ENCODE measurements at regions not wholly inside any gene's neighbourhood (a gene's known extent, or its start where the extent isn't known, plus 50 kb on each side); places are given as distances from the start of the nearest gene placed in this dataset.
"Not testable (repeated sequence)": the region's sequence is repeated elsewhere in the genome, so short reads cannot be mapped to it uniquely, and the experiment has no call there.

DNA sequence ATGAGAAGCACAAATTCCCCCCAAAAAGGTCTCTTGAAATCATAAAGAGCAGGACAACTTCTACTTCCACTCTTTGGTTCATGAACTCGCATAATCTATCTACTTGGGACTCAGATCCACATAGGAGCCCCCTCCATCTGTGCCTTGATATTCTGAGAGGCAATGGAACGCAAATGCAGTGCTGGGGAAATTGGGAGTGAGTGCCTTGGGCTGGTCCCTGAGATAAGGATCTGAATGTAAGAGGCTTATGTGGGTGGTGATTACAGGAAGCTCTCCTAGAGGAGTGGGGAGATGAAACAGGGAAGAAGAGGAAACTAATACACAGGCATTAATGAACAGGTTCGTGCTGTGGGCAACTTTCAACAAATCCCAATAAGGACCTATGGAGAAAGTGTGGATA, 285.6 kb downstream of the RASEF start:
- TF ChIP-seq, protein P1, sequence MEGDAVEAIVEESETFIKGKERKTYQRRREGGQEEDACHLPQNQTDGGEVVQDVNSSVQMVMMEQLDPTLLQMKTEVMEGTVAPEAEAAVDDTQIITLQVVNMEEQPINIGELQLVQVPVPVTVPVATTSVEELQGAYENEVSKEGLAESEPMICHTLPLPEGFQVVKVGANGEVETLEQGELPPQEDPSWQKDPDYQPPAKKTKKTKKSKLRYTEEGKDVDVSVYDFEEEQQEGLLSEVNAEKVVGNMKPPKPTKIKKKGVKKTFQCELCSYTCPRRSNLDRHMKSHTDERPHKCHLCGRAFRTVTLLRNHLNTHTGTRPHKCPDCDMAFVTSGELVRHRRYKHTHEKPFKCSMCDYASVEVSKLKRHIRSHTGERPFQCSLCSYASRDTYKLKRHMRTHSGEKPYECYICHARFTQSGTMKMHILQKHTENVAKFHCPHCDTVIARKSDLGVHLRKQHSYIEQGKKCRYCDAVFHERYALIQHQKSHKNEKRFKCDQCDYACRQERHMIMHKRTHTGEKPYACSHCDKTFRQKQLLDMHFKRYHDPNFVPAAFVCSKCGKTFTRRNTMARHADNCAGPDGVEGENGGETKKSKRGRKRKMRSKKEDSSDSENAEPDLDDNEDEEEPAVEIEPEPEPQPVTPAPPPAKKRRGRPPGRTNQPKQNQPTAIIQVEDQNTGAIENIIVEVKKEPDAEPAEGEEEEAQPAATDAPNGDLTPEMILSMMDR (IDR thresholded peaks at IDR 0.05; ENCODE audit: unreplicated experiment) = no peak
- H3K4me1 Mint-ChIP-seq (ENCODE audit: unreplicated experiment) = no peaks in the 10 kb centered on the region
- H3K27ac Mint-ChIP-seq (ENCODE audit: unreplicated experiment) = no peak overlapping the region
- H3K9me3 Mint-ChIP-seq (ENCODE audit: unreplicated experiment) = no peaks in the 10 kb centered on the region
- H3K4me3 Mint-ChIP-seq (ENCODE audit: unreplicated experiment) = no peak overlapping the region
- no peaks in the 10 kb centered on the region for H3K27me3 Mint-ChIP-seq (ENCODE audit: unreplicated experiment)
- no peak for DNase-seq (ENCODE audit: low spot score)
- H3K36me3 Mint-ChIP-seq (ENCODE audit: low read depth, unreplicated experiment) = peaks cover 4% of the 10 kb centered on the region

DNA sequence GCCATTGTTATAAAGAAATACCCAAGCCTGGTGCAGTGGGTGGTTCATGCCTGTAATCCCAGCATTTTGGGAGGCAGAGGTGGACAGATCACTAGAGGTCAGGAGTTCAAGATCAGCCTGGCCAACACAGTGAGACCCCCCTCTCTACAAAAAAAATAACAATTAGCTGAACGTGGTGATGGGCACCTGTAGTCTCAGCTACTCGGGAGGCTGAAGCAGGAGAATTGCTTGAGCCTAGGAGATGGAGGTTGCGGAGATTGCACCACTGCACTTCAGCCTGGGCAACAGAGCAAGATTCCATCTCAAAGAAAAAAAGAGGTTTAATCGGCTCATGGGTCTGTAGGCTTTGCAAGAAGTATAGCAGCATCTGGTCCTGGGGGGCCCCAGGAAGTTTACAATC, 284.0 kb downstream of the RASEF start:
- not testable (repeated sequence) for H3K27ac Mint-ChIP-seq (ENCODE audit: unreplicated experiment); H3K27me3 Mint-ChIP-seq (ENCODE audit: unreplicated experiment); H3K36me3 Mint-ChIP-seq (ENCODE audit: low read depth, unreplicated experiment); H3K9me3 Mint-ChIP-seq (ENCODE audit: unreplicated experiment); H3K4me1 Mint-ChIP-seq (ENCODE audit: unreplicated experiment); H3K4me3 Mint-ChIP-seq (ENCODE audit: unreplicated experiment); DNase-seq (ENCODE audit: low spot score)

DNA sequence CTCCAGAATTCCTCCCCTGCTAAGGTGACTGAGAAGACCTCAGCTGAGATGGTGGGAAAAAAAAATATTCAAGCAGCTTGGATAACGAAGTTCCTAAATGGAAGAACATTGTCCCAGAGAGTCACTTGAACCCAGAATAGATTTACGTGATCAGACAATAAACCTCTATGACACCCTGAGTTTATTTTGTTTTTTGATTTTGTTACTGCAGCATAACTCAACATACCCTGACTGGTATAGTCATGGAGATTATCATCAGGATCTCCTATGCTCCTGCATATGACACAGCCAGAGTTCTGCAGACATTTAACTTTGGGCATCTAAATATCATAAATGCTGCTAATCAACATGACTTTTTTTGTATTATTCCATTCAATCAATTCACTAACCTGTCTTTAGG, 282.9 kb downstream of the RASEF start:
- H3K4me3 Mint-ChIP-seq (ENCODE audit: unreplicated experiment) = no peak overlapping the region
- TF ChIP-seq, protein P1 (IDR thresholded peaks at IDR 0.05; ENCODE audit: unreplicated experiment) = no peak
- H3K27ac Mint-ChIP-seq (ENCODE audit: unreplicated experiment) = no peak overlapping the region
- no peak for DNase-seq (ENCODE audit: low spot score)
- peaks cover 4% of the 10 kb centered on the region for H3K36me3 Mint-ChIP-seq (ENCODE audit: low read depth, unreplicated experiment)
- H3K4me1 Mint-ChIP-seq (ENCODE audit: unreplicated experiment) = no peaks in the 10 kb centered on the region
- no peaks in the 10 kb centered on the region for H3K9me3 Mint-ChIP-seq (ENCODE audit: unreplicated experiment)
- no peaks in the 10 kb centered on the region for H3K27me3 Mint-ChIP-seq (ENCODE audit: unreplicated experiment)

DNA sequence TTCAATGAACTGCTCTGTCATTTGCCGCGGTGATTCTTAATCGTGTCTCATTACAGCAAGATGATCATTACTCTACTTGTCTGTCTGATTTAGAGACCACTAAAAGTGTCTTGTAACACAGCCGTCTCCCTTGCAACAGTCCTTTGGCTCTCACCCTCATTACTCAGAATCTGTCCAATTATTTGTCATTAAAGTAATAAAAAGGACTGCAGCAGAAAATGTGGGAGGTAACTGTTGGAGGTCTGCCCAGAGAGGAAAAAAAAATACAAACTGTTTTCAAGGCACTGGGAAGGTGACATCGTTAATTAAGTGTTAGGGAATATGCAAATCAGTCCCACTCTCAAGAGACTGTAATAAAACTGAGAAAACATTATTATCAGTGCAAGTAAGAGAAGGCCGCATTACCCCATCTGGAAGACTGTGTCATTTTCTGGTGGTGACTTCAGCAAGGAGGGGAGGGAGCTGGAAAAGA, 281.0 kb downstream of the RASEF start:
- TF ChIP-seq, protein P1 (IDR thresholded peaks at IDR 0.05; ENCODE audit: unreplicated experiment) = no peak
- Mint-ChIP-seq H3K27me3 (ENCODE audit: unreplicated experiment) (no peaks in the 10 kb centered on the region), H3K36me3 (ENCODE audit: low read depth, unreplicated experiment) (no peaks in the 10 kb centered on the region), H3K4me1 (ENCODE audit: unreplicated experiment) (no peaks in the 10 kb centered on the region), H3K9me3 (ENCODE audit: unreplicated experiment) (no peaks in the 10 kb centered on the region), H3K4me3 (ENCODE audit: unreplicated experiment) (no peak overlapping the region), H3K27ac (ENCODE audit: unreplicated experiment) (no peak overlapping the region)
- no peak for DNase-seq (ENCODE audit: low spot score)

DNA sequence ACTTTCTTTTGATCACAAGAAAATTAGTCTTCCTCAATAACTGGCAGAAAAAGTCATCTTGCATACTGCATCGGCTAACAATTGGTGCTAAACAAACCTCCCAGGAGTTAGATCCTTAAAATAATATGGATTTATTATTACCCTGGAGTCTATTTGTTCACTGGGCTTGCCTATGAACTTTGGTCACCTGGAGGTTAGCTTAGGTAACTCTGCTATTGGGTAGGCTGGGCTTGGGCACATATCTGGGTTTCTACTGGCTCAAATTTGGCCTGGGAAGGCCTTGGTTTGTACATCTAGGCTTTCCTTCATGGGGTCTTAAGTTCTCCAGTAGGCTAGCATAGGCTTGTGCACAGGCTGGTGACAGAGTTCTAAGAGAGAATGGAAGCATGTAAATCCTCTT, 279.9 kb downstream of the RASEF start:
- Mint-ChIP-seq H3K4me3 (ENCODE audit: unreplicated experiment) (no peak overlapping the region), H3K27me3 (ENCODE audit: unreplicated experiment) (no peaks in the 10 kb centered on the region)

More for the DNA sequence above, 279.9 kb downstream of the RASEF start:
- no peak for DNase-seq (ENCODE audit: low spot score)
- no peaks in the 10 kb centered on the region for H3K36me3 Mint-ChIP-seq (ENCODE audit: low read depth, unreplicated experiment)
- TF ChIP-seq, protein P1 (IDR thresholded peaks at IDR 0.05; ENCODE audit: unreplicated experiment) = no peak
- H3K4me1 Mint-ChIP-seq (ENCODE audit: unreplicated experiment) = no peaks in the 10 kb centered on the region
- H3K27ac Mint-ChIP-seq (ENCODE audit: unreplicated experiment) = no peak overlapping the region
- no peaks in the 10 kb centered on the region for H3K9me3 Mint-ChIP-seq (ENCODE audit: unreplicated experiment)

All from endothelial cell (in vitro differentiated cells).